ENCODE measurements at regions not wholly inside any gene's neighbourhood (a gene's known extent, or its start where the extent isn't known, plus 50 kb on each side); places are given as distances from the start of the nearest gene placed in this dataset.

GRCh38 chr13:22161871-22162270 is 491.0 kb downstream of the FGF9 start:
- H3K27ac ChIP-seq: no peak overlapping the region
- no peaks in the 10 kb centered on the region for H3K27me3 ChIP-seq
- no peak for TF ChIP-seq POLR2A (IDR thresholded peaks at IDR 0.05)
- no peak for TF ChIP-seq CTCF (IDR thresholded peaks at IDR 0.05)
- no peaks in the 10 kb centered on the region for H3K9me3 ChIP-seq
- no peak overlapping the region for H3K4me3 ChIP-seq
- no peaks in the 10 kb centered on the region for H3K36me3 ChIP-seq
- H3K4me1 ChIP-seq: no peaks in the 10 kb centered on the region
- DNase-seq: no peak

GRCh38 chr13:22162889-22163288 is 492.0 kb downstream of the FGF9 start:
- no peak overlapping the region for H3K4me3 ChIP-seq
- no peaks in the 10 kb centered on the region for H3K4me1 ChIP-seq
- no peaks in the 10 kb centered on the region for H3K36me3 ChIP-seq
- no peaks in the 10 kb centered on the region for H3K27me3 ChIP-seq
- no peak for DNase-seq
- no peak for TF ChIP-seq POLR2A (IDR thresholded peaks at IDR 0.05)
- no peak for TF ChIP-seq CTCF (IDR thresholded peaks at IDR 0.05)
- H3K27ac ChIP-seq: no peak overlapping the region
- no peaks in the 10 kb centered on the region for H3K9me3 ChIP-seq

GRCh38 chr13:22168437-22169190 is 497.7 kb downstream of the FGF9 start:
- Histone ChIP-seq H3K27ac (no peak overlapping the region), H3K36me3 (no peaks in the 10 kb centered on the region), H3K9me3 (no peaks in the 10 kb centered on the region), H3K27me3 (no peaks in the 10 kb centered on the region), H3K4me1 (no peaks in the 10 kb centered on the region), H3K4me3 (no peak overlapping the region)
- TF ChIP-seq CTCF (IDR thresholded peaks at IDR 0.05) (no peak), POLR2A (IDR thresholded peaks at IDR 0.05) (no peak)
- DNase-seq: no peak

GRCh38 chr13:22169473-22169872 is 498.6 kb downstream of the FGF9 start:
- no peak overlapping the region for H3K27ac ChIP-seq
- TF ChIP-seq POLR2A (IDR thresholded peaks at IDR 0.05): no peak

GRCh38 chr13:22173610-22174009 is 502.7 kb downstream of the FGF9 start:
- H3K9me3 ChIP-seq: no peaks in the 10 kb centered on the region
- TF ChIP-seq CTCF (IDR thresholded peaks at IDR 0.05) (no peak), POLR2A (IDR thresholded peaks at IDR 0.05) (no peak)

More at GRCh38 chr13:22169473-22169872, 498.6 kb downstream of the FGF9 start:
- H3K36me3 ChIP-seq: no peaks in the 10 kb centered on the region
- DNase-seq: no peak
- H3K4me3 ChIP-seq: no peak overlapping the region
- no peaks in the 10 kb centered on the region for H3K27me3 ChIP-seq
- H3K4me1 ChIP-seq: no peaks in the 10 kb centered on the region
- no peaks in the 10 kb centered on the region for H3K9me3 ChIP-seq

GRCh38 chr13:22175241-22175640 is 504.4 kb downstream of the FGF9 start:
- no peaks in the 10 kb centered on the region for H3K36me3 ChIP-seq
- no peaks in the 10 kb centered on the region for H3K9me3 ChIP-seq
- H3K27ac ChIP-seq: no peak overlapping the region
- H3K27me3 ChIP-seq: no peaks in the 10 kb centered on the region
- H3K4me1 ChIP-seq: no peaks in the 10 kb centered on the region
- no peak for TF ChIP-seq POLR2A (IDR thresholded peaks at IDR 0.05)
- no peak for TF ChIP-seq CTCF (IDR thresholded peaks at IDR 0.05)
- no peak overlapping the region for H3K4me3 ChIP-seq
- no peak for DNase-seq

More at GRCh38 chr13:22173610-22174009, 502.7 kb downstream of the FGF9 start:
- Histone ChIP-seq H3K4me3 (no peak overlapping the region), H3K27me3 (no peaks in the 10 kb centered on the region), H3K4me1 (no peaks in the 10 kb centered on the region), H3K36me3 (no peaks in the 10 kb centered on the region), H3K27ac (no peak overlapping the region)
- DNase-seq: no peak
